Esophagus squamous epithelium (tissue), 5 donors: ENCODE measurements at regions not wholly inside any gene's neighbourhood (a gene's known extent, or its start where the extent isn't known, plus 50 kb on each side); places are given as distances from the start of the nearest gene placed in this dataset.

Experiments
- DNase-seq: peaks from one replicate; lab custom pipeline; 2025; lab: John Stamatoyannopoulos, UW
- H3K27ac ChIP-seq, 4 donors: fragments of 200-600 bp; sonication (generic); one replicate each; pipeline ENCODE4 v1.5.1; 2016 to 2019; ENCODE audit warnings: mild to moderate bottlenecking in 1 of 4
- H3K27me3 ChIP-seq, 4 donors: fragments of 200-600 bp; sonication (generic); 1 replicate in 3 of 4; 2 replicates in 1 of 4; pipeline versions ENCODE4 v1.5.1 to v1.6.0; 2017 to 2021; ENCODE audit warnings: antibody characterized with exemption in 1 of 4
- H3K36me3 ChIP-seq, 3 donors: fragments of 200-600 bp; sonication (generic); one replicate each; pipeline ENCODE4 v1.5.1; 2016 to 2019
- H3K4me1 ChIP-seq, 3 donors: fragments of 200-600 bp; sonication (generic); one replicate each; pipeline ENCODE4 v1.5.1; 2017 to 2019
- H3K4me3 ChIP-seq, 4 donors: fragments of 200-600 bp; sonication (generic); 1 replicate in 3 of 4; 2 replicates in 1 of 4; pipeline ENCODE4 v1.5.1; 2016 to 2019; ENCODE audit warnings: mild to moderate bottlenecking in 2 of 4, moderate library complexity in 1 of 4
- H3K9me3 ChIP-seq, 3 donors: fragments of 200-600 bp; sonication (generic); one replicate each; pipeline ENCODE4 v1.5.1; 2016 to 2019
- CTCF ChIP-seq, 6 experiments: fragments of 450-650 bp in 4 of 6; fragments of 200-600 bp in 2 of 6; sonication (generic) in 2 of 6; IDR thresholded peaks; one replicate each; pipeline ENCODE4 v1.5.1; 2016 to 2019; ENCODE audit warnings: antibody characterized with exemption in 6 of 6, mild to moderate bottlenecking in 4 of 6, moderate library complexity in 4 of 6
- POLR2A ChIP-seq, 4 donors: fragments of 450-650 bp; IDR thresholded peaks; one replicate each; pipeline ENCODE4 v1.6.1; 2017; ENCODE audit warnings: antibody characterized with exemption in 4 of 4, mild to moderate bottlenecking in 4 of 4, moderate library complexity in 3 of 4
- WGBS, 2 donors: methylation state at CpG; one replicate each; pipeline ENCODE4 v1.1.5; 2018; 5-methylcytosine and 5-hydroxymethylcytosine counted together
- intact Hi-C: fragments of 100-400 bp; cut with DNase I; formaldehyde crosslinking; loops from one replicate; pipeline ENCODE4 v1.15.0; 2022
- donor health status: DM: yes; HTN: yes; CAD: no.

GRCh38 chr1:106944721-106945120 is 111.8 kb upstream of the PRMT6 start:
- Histone ChIP-seq H3K9me3 (no peaks in the 10 kb centered on the region), H3K4me3 (no peak overlapping the region), H3K36me3 (no peaks in the 10 kb centered on the region), H3K4me1 (no peaks in the 10 kb centered on the region), H3K27ac (no peak overlapping the region), H3K27me3 (no peaks in the 10 kb centered on the region)
- intact Hi-C loops: no loop called here
- TF ChIP-seq CTCF (IDR thresholded peaks at IDR 0.05) (no peak), POLR2A (IDR thresholded peaks at IDR 0.05) (no peak)
- DNase-seq: no peak
- WGBS, 2 donors: 47 to 73% methylated on average over 2 of the region's 2 CpGs

GRCh38 chr1:106952776-106953175 is 103.7 kb upstream of the PRMT6 start:
- H3K4me3 ChIP-seq: no peak overlapping the region
- H3K9me3 ChIP-seq: no peaks in the 10 kb centered on the region
- TF ChIP-seq CTCF (IDR thresholded peaks at IDR 0.05) (no peak), POLR2A (IDR thresholded peaks at IDR 0.05) (no peak)
- no peak overlapping the region for H3K27ac ChIP-seq
- intact Hi-C loops: no loop called here
- no peaks in the 10 kb centered on the region for H3K4me1 ChIP-seq
- no peaks in the 10 kb centered on the region for H3K27me3 ChIP-seq
- no peaks in the 10 kb centered on the region for H3K36me3 ChIP-seq
- DNase-seq: no peak
- WGBS, 2 donors: 100% methylated on average over 1 of the region's 1 CpG

GRCh38 chr1:106954661-106955229 is 101.7 kb upstream of the PRMT6 start:
- no peak for TF ChIP-seq POLR2A (IDR thresholded peaks at IDR 0.05)
- Histone ChIP-seq H3K36me3 (no peaks in the 10 kb centered on the region), H3K27ac (no peak overlapping the region), H3K4me1 (no peaks in the 10 kb centered on the region), H3K27me3 (no peaks in the 10 kb centered on the region), H3K9me3 (no peaks in the 10 kb centered on the region), H3K4me3 (no peak overlapping the region)
- DNase-seq: no peak
- intact Hi-C loops: no loop called here

- no peak for DNase-seq
- 54 to 71% methylated on average over 1 of the region's 1 CpG for WGBS, 2 donors
- Histone ChIP-seq H3K4me3 (no peak overlapping the region), H3K9me3 (no peaks in the 10 kb centered on the region), H3K4me1 (no peaks in the 10 kb centered on the region), H3K27ac (no peak overlapping the region), H3K36me3 (no peaks in the 10 kb centered on the region), H3K27me3 (no peaks in the 10 kb centered on the region)
- intact Hi-C loops: no loop called here
- TF ChIP-seq CTCF (IDR thresholded peaks at IDR 0.05): no peak
- TF ChIP-seq POLR2A (IDR thresholded peaks at IDR 0.05): no peak
These were observed 99.8 kb upstream of the PRMT6 start for GRCh38 chr1:106956721-106957120.

GRCh38 chr1:106957795-106958194 is 98.7 kb upstream of the PRMT6 start:
- Histone ChIP-seq H3K4me1 (no peaks in the 10 kb centered on the region), H3K9me3 (no peaks in the 10 kb centered on the region), H3K4me3 (no peak overlapping the region), H3K27me3 (no peaks in the 10 kb centered on the region), H3K36me3 (no peaks in the 10 kb centered on the region), H3K27ac (no peak overlapping the region)
- intact Hi-C loops: no loop called here
- TF ChIP-seq CTCF (IDR thresholded peaks at IDR 0.05) (no peak), POLR2A (IDR thresholded peaks at IDR 0.05) (no peak)
- DNase-seq: no peak
- WGBS, 2 donors: 83% methylated on average over 3 of the region's 3 CpGs

- Histone ChIP-seq H3K4me1 (no peaks in the 10 kb centered on the region), H3K27ac (no peak overlapping the region), H3K36me3 (no peaks in the 10 kb centered on the region), H3K27me3 (no peaks in the 10 kb centered on the region), H3K4me3 (no peak overlapping the region), H3K9me3 (no peaks in the 10 kb centered on the region)
- TF ChIP-seq POLR2A (IDR thresholded peaks at IDR 0.05): no peak
- TF ChIP-seq CTCF (IDR thresholded peaks at IDR 0.05): no peak
- DNase-seq: no peak
- intact Hi-C loops: no loop called here
- WGBS, 2 donors: 38 to 41% methylated on average over 4 of the region's 4 CpGs
These were observed 96.1 kb upstream of the PRMT6 start for GRCh38 chr1:106960412-106960811.
